Testis (tissue), 2 donors: ENCODE measurements at regions not wholly inside any gene's neighbourhood (a gene's known extent, or its start where the extent isn't known, plus 50 kb on each side); places are given as distances from the start of the nearest gene placed in this dataset.

Experiments used
- CTCF ChIP-seq, 3 experiments: fragments of 450-650 bp in 2 of 3; fragments of 200-600 bp in 1 of 3; sonication (generic) in 1 of 3; IDR thresholded peaks; one replicate each; pipeline ENCODE4 v1.5.1; 2016 to 2019; ENCODE audit warnings: antibody characterized with exemption in 3 of 3, mild to moderate bottlenecking in 2 of 3, moderate library complexity in 1 of 3
- POLR2A ChIP-seq: fragments of 450-650 bp; IDR thresholded peaks from one replicate; pipeline ENCODE4 v1.6.1; 2017; ENCODE audit warnings: antibody characterized with exemption, mild to moderate bottlenecking, moderate library complexity

- TF ChIP-seq CTCF (IDR thresholded peaks at IDR 0.05): no peak
- no peak for TF ChIP-seq POLR2A
Measured at GRCh38 chr11:27193434-27194225, 153.0 kb downstream of the BBOX1 start.
